GM06990 (cell line): ENCODE measurements at regions not wholly inside any gene's neighbourhood (a gene's known extent, or its start where the extent isn't known, plus 50 kb on each side); places are given as distances from the start of the nearest gene placed in this dataset.

ENCODE experiments used
- DNase-seq: peaks from one replicate; pipeline ENCODE4 v3.0.0-alpha.2; 2011; ENCODE audit not compliant: insufficient read length; ENCODE audit errors: extremely low read depth
- H3K27me3 ChIP-seq: replicated peaks from 2 replicates; pipeline ENCODE4 v1.6.0; 2011; ENCODE audit warnings: low read length; ENCODE audit not compliant: control insufficient read depth, insufficient read depth
- H3K36me3 ChIP-seq: 2 replicates; pipeline ENCODE4 v1.5.1; 2011; ENCODE audit warnings: low read length; ENCODE audit not compliant: control insufficient read depth, insufficient read depth
- H3K4me3 ChIP-seq: replicated peaks from 2 replicates; pipeline ENCODE4 v1.5.1; 2011; ENCODE audit warnings: low read depth, mild to moderate bottlenecking, control low read depth, low read length
- CTCF ChIP-seq: IDR thresholded peaks from 2 replicates; pipeline ENCODE4 v1.5.1; 2011; ENCODE audit warnings: low read length, control low read depth, mild to moderate bottlenecking, inconsistent platforms; ENCODE audit not compliant: insufficient read depth, poor library complexity, severe bottlenecking

- TF ChIP-seq CTCF, result no peak
- H3K4me3 ChIP-seq, result no peak overlapping the region
Observed at GRCh38 chr1:30263888-30264671, 459.3 kb downstream of the MATN1 start.

GRCh38 chr1:30263405-30263804 lies 460.0 kb downstream of the MATN1 start:
- DNase-seq, result no peak
- no peak for TF ChIP-seq CTCF
- Histone ChIP-seq H3K4me3 (no peak overlapping the region), H3K36me3 (no peaks in the 10 kb centered on the region), H3K27me3 (no peaks in the 10 kb centered on the region; the same call in none of the 2 replicates)

More at GRCh38 chr1:30263888-30264671, 459.3 kb downstream of the MATN1 start:
- DNase-seq, result no peak
- no peaks in the 10 kb centered on the region for H3K36me3 ChIP-seq
- peaks cover under 1% of the 10 kb centered on the region for H3K27me3 ChIP-seq

GRCh38 chr1:30262158-30262557 lies 461.2 kb downstream of the MATN1 start:
- TF ChIP-seq CTCF, result no peak
- no peak for DNase-seq
- Histone ChIP-seq H3K4me3 (no peak overlapping the region), H3K36me3 (no peaks in the 10 kb centered on the region), H3K27me3 (no peaks in the 10 kb centered on the region; the same call in none of the 2 replicates)

- no peak for DNase-seq
- no peaks in the 10 kb centered on the region for H3K36me3 ChIP-seq
- H3K27me3 ChIP-seq, result no peaks in the 10 kb centered on the region; the same call in none of the 2 replicates
- no peak overlapping the region for H3K4me3 ChIP-seq
- no peak for TF ChIP-seq CTCF
Observed at GRCh38 chr1:30260318-30260717, 463.1 kb downstream of the MATN1 start.

GRCh38 chr1:30259631-30260030 lies 463.8 kb downstream of the MATN1 start:
- no peak overlapping the region for H3K4me3 ChIP-seq
- no peaks in the 10 kb centered on the region for H3K36me3 ChIP-seq
- H3K27me3 ChIP-seq, result no peaks in the 10 kb centered on the region; the same call in none of the 2 replicates
- TF ChIP-seq CTCF, result no peak
- DNase-seq, result no peak
